ENCODE measurements at regions not wholly inside any gene's neighbourhood (a gene's known extent, or its start where the extent isn't known, plus 50 kb on each side); places are given as distances from the start of the nearest gene placed in this dataset.

GRCh38 chr2:215624423-215624829 lies 188.6 kb upstream of the FN1 start:
- intact Hi-C loops (cut with DNase I), result no loop called here
- H3K27ac ChIP-seq, result no peak overlapping the region
- H3K4me3 ChIP-seq, result no peak overlapping the region
- peaks cover 6% of the 10 kb centered on the region for H3K4me1 ChIP-seq (ENCODE audit: insufficient read depth)
- no peaks in the 10 kb centered on the region for H3K36me3 ChIP-seq
- 30 to 43% (median 39%) methylated on average over 7 of the region's 7 CpGs for WGBS, 3 donors
- peak in 2 of 5 donors; percentile 17 to 50 for DNase-seq
- no peak for TF ChIP-seq CTCF (IDR thresholded peaks at IDR 0.05)
- TF ChIP-seq EP300 (IDR thresholded peaks at IDR 0.05), result no peak
- TF ChIP-seq POLR2A (IDR thresholded peaks at IDR 0.05), result no peak
- H3K27me3 ChIP-seq, result no peaks in the 10 kb centered on the region
- H3K9me3 ChIP-seq, result no peaks in the 10 kb centered on the region

- DNase-seq, result no peak
- 58 to 75% (median 59%) methylated on average over 5 of the region's 5 CpGs for WGBS, 3 donors
- Histone ChIP-seq H3K9me3 (no peaks in the 10 kb centered on the region), H3K27ac (no peak overlapping the region), H3K36me3 (no peaks in the 10 kb centered on the region), H3K4me3 (no peak overlapping the region), H3K4me1 (ENCODE audit: insufficient read depth) (peaks cover 7% of the 10 kb centered on the region), H3K27me3 (no peaks in the 10 kb centered on the region)
- TF ChIP-seq POLR2A (IDR thresholded peaks at IDR 0.05) (no peak), CTCF (IDR thresholded peaks at IDR 0.05) (no peak), EP300 (IDR thresholded peaks at IDR 0.05) (no peak)
- intact Hi-C loops (cut with DNase I), result no loop called here
Observed at GRCh38 chr2:215622837-215623236, 187.0 kb upstream of the FN1 start.

- 87 to 93% (median 93%) methylated on average over 2 of the region's 2 CpGs for WGBS, 3 donors
- no peaks in the 10 kb centered on the region for H3K27me3 ChIP-seq
- H3K4me1 ChIP-seq (ENCODE audit: insufficient read depth), result peaks cover 7% of the 10 kb centered on the region
- TF ChIP-seq CTCF (IDR thresholded peaks at IDR 0.05) (no peak), POLR2A (IDR thresholded peaks at IDR 0.05) (no peak), EP300 (IDR thresholded peaks at IDR 0.05) (no peak)
- H3K4me3 ChIP-seq, result no peak overlapping the region
- intact Hi-C loops (cut with DNase I), result no loop called here
- H3K36me3 ChIP-seq, result no peaks in the 10 kb centered on the region
- no peak for DNase-seq
- H3K9me3 ChIP-seq, result no peaks in the 10 kb centered on the region
- H3K27ac ChIP-seq, result no peak overlapping the region
Observed at GRCh38 chr2:215621381-215621780, 185.5 kb upstream of the FN1 start.

GRCh38 chr2:215620528-215620927 lies 184.7 kb upstream of the FN1 start:
- Histone ChIP-seq H3K27me3 (no peaks in the 10 kb centered on the region), H3K36me3 (no peaks in the 10 kb centered on the region), H3K9me3 (no peaks in the 10 kb centered on the region), H3K4me1 (ENCODE audit: insufficient read depth) (peaks cover 7% of the 10 kb centered on the region), H3K4me3 (no peak overlapping the region), H3K27ac (no peak overlapping the region)
- intact Hi-C loops (cut with DNase I), result no loop called here
- 98 to 100% (median 99%) methylated on average over 3 of the region's 3 CpGs for WGBS, 3 donors
- no peak for TF ChIP-seq EP300 (IDR thresholded peaks at IDR 0.05)
- TF ChIP-seq POLR2A (IDR thresholded peaks at IDR 0.05), result no peak
- TF ChIP-seq CTCF (IDR thresholded peaks at IDR 0.05), result no peak
- DNase-seq, result no peak

- TF ChIP-seq POLR2A (IDR thresholded peaks at IDR 0.05), result no peak
- no peak for TF ChIP-seq CTCF (IDR thresholded peaks at IDR 0.05)
- TF ChIP-seq EP300 (IDR thresholded peaks at IDR 0.05), result no peak
- H3K9me3 ChIP-seq, result no peaks in the 10 kb centered on the region
- no peak overlapping the region for H3K27ac ChIP-seq
- peaks cover 7% of the 10 kb centered on the region for H3K4me1 ChIP-seq (ENCODE audit: insufficient read depth)
- whole genome bisulfite sequencing, 3 donors, result 89 to 91% (median 91%) methylated on average over 10 of the region's 10 CpGs
- no peak overlapping the region for H3K4me3 ChIP-seq
- intact Hi-C loops (cut with DNase I), result no loop called here
- DNase-seq, result peak in 1 of 5 donors; percentile 37
- no peaks in the 10 kb centered on the region for H3K27me3 ChIP-seq
- no peaks in the 10 kb centered on the region for H3K36me3 ChIP-seq
Observed at GRCh38 chr2:215619989-215620388, 184.1 kb upstream of the FN1 start.

Measured in ovary (tissue), 7 donors.